Fibroblast of mammary gland (primary cell): ENCODE measurements at regions not wholly inside any gene's neighbourhood (a gene's known extent, or its start where the extent isn't known, plus 50 kb on each side); places are given as distances from the start of the nearest gene placed in this dataset.
A peak's percentile ranks its signal among the peaks of the same experiment; 100 is the strongest.

Experiments used
- DNase-seq: peaks from one replicate; pipeline ENCODE4 v3.0.0-alpha.2; 2010; ENCODE audit warnings: low read depth
- H3K4me3 ChIP-seq: 2 replicates; pipeline ENCODE4 v1.5.1; 2011; ENCODE audit warnings: low read depth, mild to moderate bottlenecking, low read length, moderate library complexity; ENCODE audit not compliant: control insufficient read depth
- CTCF ChIP-seq: conservative IDR thresholded peaks from 2 replicates; pipeline ENCODE4 v1.5.1; 2011; ENCODE audit warnings: low read depth, low read length, inconsistent platforms; ENCODE audit not compliant: control insufficient read depth, insufficient read depth

- peak; percentile 68 for TF ChIP-seq CTCF
These were observed 84.0 kb upstream of the RCN1 start for GRCh38 chr11:32006799-32007388.

DNA sequence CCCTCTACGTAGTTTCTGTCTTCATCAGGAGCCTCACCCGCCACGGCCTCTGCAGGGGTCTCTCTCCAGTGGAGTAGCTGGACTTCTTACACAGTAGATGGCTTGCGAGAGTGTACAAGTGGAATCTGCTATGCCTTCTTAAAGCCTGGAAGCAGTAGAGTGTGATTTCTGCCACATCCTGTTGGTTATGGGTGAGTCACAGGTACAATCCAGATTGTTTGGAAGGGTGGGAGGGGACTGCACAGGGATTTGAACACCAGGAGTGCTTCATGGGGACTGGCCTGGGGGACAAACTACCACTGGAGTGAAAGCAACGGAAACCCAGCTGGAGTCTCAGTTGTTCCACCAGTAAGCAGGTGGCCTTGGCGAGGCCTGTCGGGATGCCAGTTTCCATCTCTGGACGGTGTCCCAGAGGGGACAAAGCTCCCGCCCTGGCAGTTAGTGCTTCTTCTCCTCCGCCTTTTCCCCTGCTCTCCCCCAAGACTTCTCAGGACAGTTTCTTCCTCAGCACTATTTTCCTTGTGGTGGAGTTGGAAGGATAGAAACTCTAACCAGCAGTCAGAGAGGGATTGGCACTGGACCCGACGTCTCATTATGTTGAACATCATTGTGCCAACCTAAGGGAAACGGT lies 85.0 kb upstream of the RCN1 start:
- TF ChIP-seq CTCF, result no peak
- peak; percentile 39 for DNase-seq
- H3K4me3 ChIP-seq, result no peak overlapping the region

More at GRCh38 chr11:32006799-32007388, 84.0 kb upstream of the RCN1 start:
- DNase-seq, result peak; percentile 50
- H3K4me3 ChIP-seq, result no peak overlapping the region

DNA sequence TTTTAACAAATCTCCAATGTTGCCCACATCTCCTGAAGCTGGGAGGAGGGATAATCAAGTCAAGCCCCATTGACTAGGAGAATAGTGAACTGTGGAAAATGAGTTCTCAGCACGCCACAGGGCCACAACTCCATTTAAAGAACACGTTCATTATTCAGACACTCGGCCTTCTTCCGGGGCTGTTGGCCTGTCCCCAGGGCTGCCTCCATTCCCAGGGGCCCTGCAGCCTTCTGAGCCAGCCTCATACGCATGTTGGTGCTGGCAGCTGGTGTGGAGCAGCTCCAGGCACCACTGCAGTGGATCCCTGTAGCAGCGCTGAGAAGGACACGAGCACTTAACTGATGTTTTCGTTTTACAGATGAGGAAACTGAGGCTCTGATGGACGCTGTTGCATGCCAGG lies 87.5 kb upstream of the RCN1 start:
- no peak overlapping the region for H3K4me3 ChIP-seq
- no peak for DNase-seq
- TF ChIP-seq CTCF, result no peak

- TF ChIP-seq CTCF, result no peak
- no peak for DNase-seq
- no peak overlapping the region for H3K4me3 ChIP-seq
These were observed 88.6 kb upstream of the RCN1 start for GRCh38 chr11:32002311-32002710.

- TF ChIP-seq CTCF, result peak; percentile 7
- no peak for DNase-seq
- no peak overlapping the region for H3K4me3 ChIP-seq
These were observed 92.9 kb upstream of the RCN1 start for GRCh38 chr11:31997955-31998354.

GRCh38 chr11:31996159-31996881 lies 94.6 kb upstream of the RCN1 start:
- DNase-seq, result no peak

More at GRCh38 chr11:31996159-31996881, 94.6 kb upstream of the RCN1 start:
- H3K4me3 ChIP-seq, result no peak overlapping the region
- TF ChIP-seq CTCF, result no peak
